Transverse colon (tissue), 4 donors: ENCODE measurements at regions not wholly inside any gene's neighbourhood (a gene's known extent, or its start where the extent isn't known, plus 50 kb on each side); places are given as distances from the start of the nearest gene placed in this dataset.

Experiments
- DNase-seq: peaks from one replicate; pipeline ENCODE4 v3.0.0-alpha.2; 2019
- H3K27ac ChIP-seq, 4 donors: fragments of 200-600 bp; sonication (generic); 2 replicates each; pipeline ENCODE4 v1.5.1; 2016 to 2018; ENCODE audit warnings: inconsistent platforms in 4 of 4
- H3K27me3 ChIP-seq: fragments of 200-600 bp; sonication (generic); 2 replicates; pipeline ENCODE4 v1.5.1; 2017; ENCODE audit warnings: inconsistent platforms
- H3K36me3 ChIP-seq, 4 donors: fragments of 200-600 bp; sonication (generic); 2 replicates each; pipeline ENCODE4 v1.5.1; 2017 to 2019; ENCODE audit warnings: inconsistent platforms in 4 of 4
- H3K4me1 ChIP-seq, 4 donors: fragments of 200-600 bp; sonication (generic); 2 replicates each; pipeline ENCODE4 v1.5.1; 2017 to 2020; ENCODE audit warnings: inconsistent platforms in 4 of 4
- H3K4me3 ChIP-seq, 4 donors: fragments of 200-600 bp; sonication (generic); 1 replicate in 1 of 4; 2 replicates in 3 of 4; pipeline versions ENCODE4 v1.5.1 to v1.6.1; 2017 to 2019; ENCODE audit warnings: inconsistent platforms in 4 of 4
- H3K9me3 ChIP-seq, 2 donors: fragments of 200-600 bp; sonication (generic); 2 replicates each; pipeline ENCODE4 v1.5.1; 2017 to 2019; ENCODE audit warnings: inconsistent platforms in 2 of 2
- CTCF ChIP-seq, 5 experiments: fragments of 200-600 bp in 3 of 5; fragments of 450-650 bp in 2 of 5; sonication (generic) in 3 of 5; IDR thresholded peaks; 1 replicate in 2 of 5; 2 replicates in 3 of 5; pipeline ENCODE4 v1.5.1; 2016 to 2017; ENCODE audit warnings: antibody characterized with exemption in 5 of 5, inconsistent platforms in 3 of 5, mild to moderate bottlenecking in 2 of 5, moderate library complexity in 1 of 5
- EP300 ChIP-seq: sonication (generic); formaldehyde crosslinking; IDR thresholded peaks from one replicate; pipeline ENCODE4 v1.6.1; 2017; ENCODE audit warnings: antibody characterized with exemption, low read depth
- POLR2A ChIP-seq: fragments of 450-650 bp; IDR thresholded peaks from one replicate; pipeline ENCODE4 v1.6.1; 2016; ENCODE audit warnings: antibody characterized with exemption, mild to moderate bottlenecking, moderate library complexity
- POLR2AphosphoS5 ChIP-seq, 3 donors: sonication (generic); formaldehyde crosslinking; IDR thresholded peaks; one replicate each; pipeline ENCODE4 v1.6.1; 2016; ENCODE audit warnings: antibody characterized with exemption in 3 of 3
- WGBS, 2 donors: methylation state at CpG; one replicate each; pipeline ENCODE4 v1.1.5; 2018; ENCODE audit warnings: low coverage in 1 of 2; 5-methylcytosine and 5-hydroxymethylcytosine counted together
- in situ Hi-C, 4 donors: fragments of 200-750 bp; cut with MboI; loops; one replicate each; pipeline versions ENCODE4 v1.15.0 to v1.15.1; 2017; ENCODE audit warnings: low sequenced_read_pairs in 3 of 4, low pct_ligation_motif_present in 1 of 4, low pct_unique_long_range_greater_than_20kb in 1 of 4
- intact Hi-C: fragments of 100-400 bp; cut with DNase I; formaldehyde crosslinking; loops from one replicate; pipeline ENCODE4 v1.15.1; 2023; ENCODE audit warnings: low total_unique reads

GRCh38 chr2:236333417-236334121 lies 69.4 kb upstream of the ASB18 start:
- H3K4me3 ChIP-seq: no peak overlapping the region
- WGBS, 2 donors: 86% methylated on average over 14 of the region's 14 CpGs; no CpG with 5 or more reads in 1 of the 2 donors
- no peak for DNase-seq
- intact Hi-C loops (no loop called here), in situ Hi-C loops (no loop called here)
- peaks cover 0 to 6% (median 2%) of the 10 kb centered on the region in 4 donors for H3K4me1 ChIP-seq
- H3K27ac ChIP-seq: peak overlapping the region in 3 of 4 donors; percentile 35 to 53 (median 49)
- H3K36me3 ChIP-seq: no peaks in the 10 kb centered on the region
- no peak for TF ChIP-seq EP300
- TF ChIP-seq CTCF (IDR thresholded peaks at IDR 0.05): no peak
- no peak for TF ChIP-seq POLR2AphosphoS5 (IDR thresholded peaks at IDR 0.05)
- no peak for TF ChIP-seq POLR2A
- H3K9me3 ChIP-seq: no peaks in the 10 kb centered on the region
- no peaks in the 10 kb centered on the region for H3K27me3 ChIP-seq

- no peaks in the 10 kb centered on the region for H3K9me3 ChIP-seq
- intact Hi-C loops (no loop called here), in situ Hi-C loops (no loop called here)
- H3K4me1 ChIP-seq: peaks cover 0 to 6% (median 2%) of the 10 kb centered on the region in 4 donors
- H3K4me3 ChIP-seq: no peak overlapping the region
- H3K36me3 ChIP-seq: no peaks in the 10 kb centered on the region
- H3K27ac ChIP-seq: peak overlapping the region; percentile 38 to 63 (median 51)
- peak in 1 of 3 donors; percentile 14 for TF ChIP-seq POLR2AphosphoS5 (IDR thresholded peaks at IDR 0.05)
- TF ChIP-seq POLR2A: no peak
- TF ChIP-seq CTCF (IDR thresholded peaks at IDR 0.05): no peak
- TF ChIP-seq EP300: no peak
- H3K27me3 ChIP-seq: no peaks in the 10 kb centered on the region
- no peak for DNase-seq
- WGBS, 2 donors: 69 to 83% methylated on average over 1 to 10 of the region's 10 CpGs
Observed at GRCh38 chr2:236334122-236334876, 70.1 kb upstream of the ASB18 start.

- H3K27ac ChIP-seq: peak overlapping the region in 2 of 4 donors; percentile 22 to 46
- H3K9me3 ChIP-seq: no peaks in the 10 kb centered on the region
- H3K4me1 ChIP-seq: peaks cover 0 to 6% (median 2%) of the 10 kb centered on the region in 4 donors
- no peaks in the 10 kb centered on the region for H3K27me3 ChIP-seq
- in situ Hi-C loops: no loop called here
- intact Hi-C loops: no loop called here
- H3K36me3 ChIP-seq: no peaks in the 10 kb centered on the region
- H3K4me3 ChIP-seq: no peak overlapping the region
- no peak for TF ChIP-seq POLR2A
- no peak for TF ChIP-seq EP300
- no peak for TF ChIP-seq CTCF (IDR thresholded peaks at IDR 0.05)
- no peak for TF ChIP-seq POLR2AphosphoS5 (IDR thresholded peaks at IDR 0.05)
- no peak for DNase-seq
- WGBS, 2 donors: 75 to 82% methylated on average over 16 to 19 of the region's 19 CpGs
Observed at GRCh38 chr2:236335696-236336574, 71.7 kb upstream of the ASB18 start.
